ENCODE measurements at regions not wholly inside any gene's neighbourhood (a gene's known extent, or its start where the extent isn't known, plus 50 kb on each side); places are given as distances from the start of the nearest gene placed in this dataset.
"Not testable (repeated sequence)": the region's sequence is repeated elsewhere in the genome, so short reads cannot be mapped to it uniquely, and the experiment has no call there.

DNA sequence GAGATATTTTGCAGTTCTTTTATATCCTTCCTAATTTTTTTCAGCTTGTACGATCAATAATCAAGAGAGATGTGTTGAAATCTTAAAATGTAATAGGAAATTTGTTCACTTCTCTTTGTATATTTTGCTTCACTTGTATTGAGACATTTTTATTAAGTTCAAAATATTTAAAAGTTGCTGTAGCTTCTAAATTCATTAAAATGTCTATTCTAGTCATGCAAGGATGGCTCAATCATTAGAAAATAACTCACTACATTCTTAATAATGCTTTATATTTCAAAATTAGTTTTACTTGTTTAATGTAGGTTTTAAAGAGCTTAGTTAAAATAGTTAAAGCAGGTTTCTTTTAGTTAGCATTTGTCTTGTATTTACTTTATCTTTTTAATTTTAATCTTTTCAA lies 308.4 kb downstream of the CYRIA start:
- DNase-seq = no peak

DNA sequence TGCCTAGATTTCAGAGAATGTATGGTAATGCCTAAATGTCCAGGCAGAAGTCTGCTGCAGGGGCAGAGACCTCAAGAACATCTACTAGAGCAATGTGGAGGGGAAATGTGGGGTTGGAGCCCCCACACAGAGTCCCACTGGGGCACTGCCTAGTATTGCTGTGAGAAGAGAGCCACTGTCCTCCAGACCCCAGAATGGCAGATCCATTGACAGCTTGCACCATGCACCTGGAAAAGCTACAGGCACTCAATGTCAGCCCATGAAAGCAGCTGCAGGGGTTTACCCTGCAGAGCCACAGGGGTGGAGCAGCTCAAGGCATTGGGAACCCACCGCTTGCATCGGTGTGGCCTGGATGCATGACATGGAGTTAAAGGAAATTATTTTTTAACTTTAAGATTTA lies 314.1 kb downstream of the CYRIA start:
- DNase-seq = no peak

DNA sequence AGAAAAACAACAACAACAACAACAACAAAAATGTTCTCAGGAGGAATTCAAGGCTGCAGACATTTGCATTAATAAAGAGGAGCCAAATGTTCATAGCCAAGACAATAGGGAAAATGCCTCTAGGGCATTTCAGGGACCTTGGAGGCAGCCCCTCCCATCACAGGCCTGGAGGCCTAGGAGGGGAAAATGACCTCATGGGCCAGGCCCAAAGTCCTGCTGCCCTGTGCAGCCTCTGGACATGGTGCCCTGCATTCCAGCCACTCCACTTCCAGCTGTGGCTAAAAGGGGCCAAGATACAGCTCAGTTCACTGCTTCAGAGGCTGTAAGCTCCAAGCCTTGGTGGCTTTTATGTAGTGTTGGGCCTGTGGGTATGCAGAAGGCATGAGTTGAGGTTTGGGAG lies 314.5 kb downstream of the CYRIA start:
- DNase-seq = no peak

DNA sequence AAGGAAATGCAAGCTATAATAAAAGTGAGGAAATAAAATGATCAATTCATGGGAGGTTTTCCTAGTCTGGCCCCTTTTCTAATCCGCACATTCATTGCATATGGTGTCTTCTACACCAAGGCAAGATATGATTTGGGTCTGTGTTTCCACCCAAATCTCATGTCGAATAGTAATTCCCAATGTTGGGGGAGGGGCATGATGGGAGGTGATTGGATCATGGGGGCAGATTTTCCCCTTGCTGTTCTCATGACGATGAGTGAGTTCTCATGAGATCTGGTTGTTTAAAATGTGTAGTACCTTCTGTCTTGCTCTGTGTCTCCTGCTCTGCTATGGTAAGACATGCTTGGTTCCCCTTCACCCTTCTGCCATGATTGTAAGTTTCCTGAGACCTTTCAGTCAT lies 315.4 kb downstream of the CYRIA start:
- DNase-seq = no peak

DNA sequence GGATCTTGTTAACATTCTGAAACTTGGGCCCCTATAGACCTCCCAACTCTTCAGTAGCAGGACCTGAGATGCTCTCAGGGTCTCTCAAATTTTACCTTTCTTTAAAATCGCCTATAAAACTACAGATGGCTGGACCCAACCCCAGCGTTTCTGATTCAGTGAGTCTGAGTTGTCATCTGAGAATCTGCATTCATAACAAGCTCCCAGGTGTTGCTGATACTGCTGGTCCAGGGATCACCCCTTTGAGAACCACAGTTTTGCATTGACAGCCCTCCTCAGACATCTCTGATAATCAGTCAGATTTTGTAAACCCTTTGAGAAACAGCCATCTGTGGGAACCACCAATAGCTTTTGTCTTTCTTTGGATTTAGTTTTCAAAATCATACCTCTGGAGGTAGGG lies 315.8 kb downstream of the CYRIA start:
- DNase-seq = no peak

DNA sequence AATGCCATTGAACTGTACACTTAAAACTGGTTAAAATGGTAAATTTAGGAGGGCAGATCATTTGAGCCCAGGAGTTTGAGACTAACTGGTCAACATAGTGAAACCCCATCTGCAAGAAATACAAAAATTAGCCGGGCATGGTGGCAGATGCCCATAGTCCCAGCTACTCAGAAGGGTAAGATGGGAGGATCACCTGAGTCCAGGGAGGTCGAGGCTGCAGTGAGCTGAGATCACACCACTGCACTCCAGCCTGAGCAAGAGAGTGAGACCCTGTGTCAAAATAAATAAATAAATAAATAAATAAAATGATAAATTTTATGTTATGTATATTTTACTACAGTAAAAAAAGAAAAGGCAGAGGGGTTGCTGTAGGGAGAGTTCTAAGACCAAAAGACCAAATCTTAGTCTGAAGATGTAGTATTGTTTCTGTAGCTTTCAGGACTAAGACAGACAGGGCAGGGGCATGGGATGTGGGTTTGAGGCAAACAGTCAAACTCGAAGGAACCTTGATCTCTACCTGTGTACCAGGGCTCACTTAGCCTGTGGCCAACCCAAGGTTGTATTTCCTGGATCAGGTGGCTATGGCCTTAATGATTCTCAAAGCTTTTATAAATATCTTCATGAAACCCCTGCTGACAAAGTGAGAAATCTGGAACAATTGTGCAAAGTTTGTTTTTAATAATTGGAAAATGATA lies 316.7 kb downstream of the CYRIA start:
- DNase-seq = no peak

DNA sequence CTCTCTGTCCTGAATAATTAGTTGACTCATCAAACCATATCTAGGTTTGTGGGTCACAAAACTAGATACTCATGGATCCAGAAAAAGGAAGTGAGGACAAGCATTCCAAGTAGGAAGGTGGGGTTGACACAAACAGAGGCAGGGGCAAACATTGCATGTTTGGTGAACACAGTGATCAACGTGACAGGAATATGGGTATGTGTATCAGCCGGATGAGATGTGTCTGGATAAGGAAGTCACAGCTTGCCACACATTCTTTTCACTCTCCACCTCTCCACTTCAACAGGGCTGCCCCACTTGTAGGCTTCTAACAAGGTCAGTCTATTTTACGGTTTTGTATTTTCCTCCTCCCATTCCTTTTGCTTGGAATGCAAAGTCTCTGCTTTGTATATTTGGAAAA lies 319.0 kb downstream of the CYRIA start:
- no peak for DNase-seq

DNA sequence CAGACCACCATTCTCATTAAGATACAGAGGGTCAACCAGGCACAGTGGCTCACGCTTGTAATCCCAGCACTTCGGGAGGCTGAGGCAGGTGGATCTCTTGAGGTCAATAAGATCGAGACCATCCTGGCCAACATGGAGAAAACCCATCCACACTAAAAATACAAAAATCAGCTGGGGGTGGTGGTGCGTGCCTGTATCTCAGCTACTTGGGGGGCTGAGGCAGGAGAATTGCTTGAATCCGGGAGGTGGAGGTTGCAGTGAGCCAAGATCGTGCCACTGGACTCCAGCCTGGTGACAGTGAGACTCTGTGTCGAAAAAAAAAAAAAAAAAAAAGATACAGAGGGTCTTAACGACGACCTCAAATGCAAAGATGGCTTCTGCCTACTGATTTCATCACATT lies 320.4 kb downstream of the CYRIA start:
- DNase-seq = not testable (repeated sequence)

DNA sequence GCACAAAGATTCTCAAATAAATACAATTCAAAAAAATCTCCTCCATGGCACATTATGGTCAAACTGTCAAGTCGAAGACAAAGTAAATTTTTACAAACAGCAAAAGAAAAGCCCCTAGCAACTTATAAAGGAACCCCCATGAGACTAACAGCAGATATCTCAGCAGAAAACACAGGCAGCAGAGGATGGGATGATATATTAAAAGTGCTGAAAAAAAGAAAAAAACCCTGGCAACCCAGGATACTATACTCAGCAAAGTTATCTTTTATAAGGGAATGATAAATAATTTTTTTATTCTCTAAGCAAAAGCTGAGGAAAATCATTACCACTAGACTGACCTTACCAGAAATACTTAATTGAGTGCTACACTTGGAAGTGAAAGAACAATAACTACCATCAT lies 326.4 kb downstream of the CYRIA start:
- no peak for DNase-seq

DNA sequence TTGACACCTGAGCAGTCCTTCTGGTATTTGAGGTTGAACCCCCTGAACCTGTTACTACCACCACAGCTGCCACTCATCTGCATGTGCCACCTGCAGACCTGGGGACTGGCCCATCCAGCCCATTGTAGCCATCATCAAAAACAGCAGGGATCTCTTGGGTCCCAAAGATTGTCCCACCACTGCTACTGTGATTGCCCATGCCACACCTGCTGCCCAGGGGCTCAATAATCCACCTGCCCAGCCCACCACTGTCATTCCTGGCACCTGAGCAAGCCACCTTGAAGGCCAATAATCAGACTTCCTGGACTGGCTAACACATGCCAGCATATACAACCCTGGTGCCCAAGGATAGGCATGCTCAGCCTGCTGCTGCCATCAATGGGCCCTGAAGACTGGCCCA lies 327.6 kb downstream of the CYRIA start:
- DNase-seq = no peak

DNA sequence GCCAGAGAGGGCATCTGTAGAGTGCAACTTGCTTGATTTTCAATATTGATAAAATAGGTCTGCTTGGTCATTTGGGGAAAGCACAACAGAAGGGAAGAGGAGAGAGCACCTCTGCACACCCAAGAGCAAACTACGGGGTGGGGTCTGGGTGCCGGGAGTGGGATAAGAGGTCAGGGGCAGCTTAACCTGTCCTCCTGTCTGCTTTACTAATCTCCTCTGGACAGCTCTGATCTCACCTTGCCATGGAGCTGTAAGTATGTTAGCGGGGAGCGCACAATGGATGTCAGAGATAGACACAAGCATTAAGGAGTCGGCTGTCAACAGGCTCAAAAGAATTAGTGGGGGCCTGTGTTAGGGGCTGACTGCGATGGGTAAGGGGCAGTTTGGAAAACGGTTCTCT lies 328.7 kb downstream of the CYRIA start:
- no peak for DNase-seq

DNA sequence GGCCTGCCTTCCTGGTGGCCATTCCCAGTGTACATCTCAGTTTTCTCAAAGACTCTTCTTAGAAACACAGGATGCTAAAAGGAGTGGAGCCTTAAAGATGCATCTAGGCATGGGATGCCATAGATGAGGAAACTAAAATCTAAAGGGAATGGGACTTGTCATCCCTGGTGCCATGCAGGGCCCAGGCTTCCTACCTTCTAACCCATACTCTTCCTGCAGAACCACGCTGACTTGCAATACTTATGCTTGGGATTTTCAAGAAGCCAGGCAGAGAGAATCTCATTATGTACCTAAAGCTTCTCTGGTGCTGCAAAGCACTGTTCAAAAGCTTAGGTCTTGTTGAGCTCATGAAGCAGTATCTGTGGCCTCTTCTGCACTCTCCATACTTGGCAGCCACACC lies 329.1 kb downstream of the CYRIA start:
- DNase-seq = no peak

DNA sequence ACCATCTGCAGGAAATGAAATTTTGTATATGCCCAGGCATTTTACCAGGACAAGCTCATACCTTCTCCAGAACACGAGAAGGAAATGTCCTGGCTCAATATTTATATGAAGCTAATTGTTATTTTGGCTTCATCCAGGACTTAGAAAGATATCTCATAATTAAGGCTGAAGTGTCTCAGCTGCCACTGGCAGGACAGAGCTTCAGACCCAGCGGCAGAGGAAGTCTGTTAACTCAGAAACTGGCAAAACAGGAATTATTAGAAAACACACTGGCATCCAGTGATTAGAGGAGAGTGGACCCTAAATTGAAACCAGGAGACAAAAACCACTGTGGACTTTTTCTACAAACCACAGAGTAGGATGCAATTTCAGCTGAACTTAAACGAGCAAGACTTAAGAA lies 329.7 kb downstream of the CYRIA start:
- DNase-seq = no peak

DNA sequence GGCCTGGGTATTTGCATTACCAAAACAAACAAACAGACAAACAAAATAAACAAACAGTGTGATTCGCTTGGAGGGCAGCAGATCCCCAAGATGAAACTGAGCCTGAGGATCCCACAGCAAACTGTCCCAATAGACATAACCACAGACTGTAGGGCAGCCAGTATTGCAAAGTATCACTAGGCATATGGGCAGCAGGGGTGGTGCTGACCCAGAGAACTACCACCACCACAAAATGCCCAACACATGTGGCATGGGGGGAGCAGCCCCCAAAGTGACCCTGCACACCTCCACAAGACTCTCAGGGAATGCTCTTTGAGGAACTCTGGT lies 330.1 kb downstream of the CYRIA start:
- no peak for DNase-seq

DNA sequence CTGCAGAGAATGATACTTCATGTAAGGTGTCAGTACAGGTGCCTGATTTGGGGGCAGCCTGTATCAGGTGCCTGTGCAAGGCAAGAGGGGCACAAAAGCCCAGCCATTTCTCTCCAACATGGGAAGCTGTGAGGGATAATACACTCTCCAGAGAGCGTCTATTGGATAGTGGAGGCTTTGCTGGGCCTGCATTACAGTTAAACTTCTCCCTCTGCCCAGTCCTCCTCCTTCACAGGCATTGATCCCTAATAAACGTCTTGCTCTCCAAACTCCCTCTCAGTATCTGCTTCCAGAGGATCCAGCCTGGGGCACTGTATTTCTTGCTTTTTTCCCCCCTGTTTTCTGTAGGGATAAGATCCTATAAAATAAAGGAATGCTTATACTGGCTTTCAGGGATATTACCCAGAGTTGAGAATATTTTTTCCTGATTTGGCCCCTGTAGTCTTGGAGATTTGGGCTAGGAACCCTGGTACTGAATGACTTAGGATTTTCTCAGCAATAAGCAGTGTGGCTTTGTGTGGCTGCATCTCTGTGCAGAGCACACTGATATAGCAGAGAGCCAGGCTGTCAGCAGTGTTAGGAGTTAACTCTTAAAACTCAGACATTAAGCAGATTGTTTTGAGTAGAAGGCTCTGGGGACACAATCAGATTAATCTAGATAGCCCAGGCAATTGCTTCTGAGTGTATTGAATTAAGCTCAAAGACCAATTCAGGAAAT lies 330.6 kb downstream of the CYRIA start:
- DNase-seq = no peak

DNA sequence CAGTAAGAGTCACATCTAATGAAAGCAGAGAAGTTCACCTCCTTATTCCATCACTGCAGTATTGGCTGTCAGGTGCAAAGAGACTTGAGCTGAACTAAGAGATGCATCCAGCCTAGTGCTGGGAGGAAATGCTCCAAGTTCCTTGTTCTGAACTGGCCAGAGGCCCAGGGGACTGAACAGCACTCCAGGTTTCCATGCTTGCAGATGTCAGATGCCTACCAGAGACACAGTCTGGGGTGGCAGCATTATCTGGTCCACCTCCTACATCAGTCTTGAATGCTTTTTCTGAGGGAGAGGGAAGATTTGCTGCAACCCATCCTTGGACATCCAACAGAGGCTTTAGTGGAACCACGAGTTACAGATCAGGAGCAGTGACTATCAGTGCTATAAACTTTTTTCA lies 331.3 kb downstream of the CYRIA start:
- DNase-seq = no peak

DNA sequence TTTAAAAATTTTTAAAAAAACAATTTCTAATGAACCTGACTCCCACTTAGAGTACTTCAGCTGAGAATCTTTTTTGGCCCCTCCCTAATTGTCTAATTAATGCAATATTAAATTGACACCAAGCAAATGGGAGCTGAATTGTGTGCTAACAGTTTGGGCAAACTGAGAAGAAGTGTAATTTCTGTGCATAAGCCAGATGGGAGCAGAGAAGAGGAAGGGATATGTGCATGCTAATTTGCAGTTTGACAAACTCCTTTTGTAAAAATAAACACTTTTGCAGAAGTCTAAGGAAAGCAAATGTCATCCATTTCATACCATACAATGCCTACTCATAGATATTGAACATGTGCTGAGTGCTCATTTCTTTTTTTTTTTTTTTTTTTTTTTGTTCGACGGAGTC lies 332.0 kb downstream of the CYRIA start:
- no peak for DNase-seq

DNA sequence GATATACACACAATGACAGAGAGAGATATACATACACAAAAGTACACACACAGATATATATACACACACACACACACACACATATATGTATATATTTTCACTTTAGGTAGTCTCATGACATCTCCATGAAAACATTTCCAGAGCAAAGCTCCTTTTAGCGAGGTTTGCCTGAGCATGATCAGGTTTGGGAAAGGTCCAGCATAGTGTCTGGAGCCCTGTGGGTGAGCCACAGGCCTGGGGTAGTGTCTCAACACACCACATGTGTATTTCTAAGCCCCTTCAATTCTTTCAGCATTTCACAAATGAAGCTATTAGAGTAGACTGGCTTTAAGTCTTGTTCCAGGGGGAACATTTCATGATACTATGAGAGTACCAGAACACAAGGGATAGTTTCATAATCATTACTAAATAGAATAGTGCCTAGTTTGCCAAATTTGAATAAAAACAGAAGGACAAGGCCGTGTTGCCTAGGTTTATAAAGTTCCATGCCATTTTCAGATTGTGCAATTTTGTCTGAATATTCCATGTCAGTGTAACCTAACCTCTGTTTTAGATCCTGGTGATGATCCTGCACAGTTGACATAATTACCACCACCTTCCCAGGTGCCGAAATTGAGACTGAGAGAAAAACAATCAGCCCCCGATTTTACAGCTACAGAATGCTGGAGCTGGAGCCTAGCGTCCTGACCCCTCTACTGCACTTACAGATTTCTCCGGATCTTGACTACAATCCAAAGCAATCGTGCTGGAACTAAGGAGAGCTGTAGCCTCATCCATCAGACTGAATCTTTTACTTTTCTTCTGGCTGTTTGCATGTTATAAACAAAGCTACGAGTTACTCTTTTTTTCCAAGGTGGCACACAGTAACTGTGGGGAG lies 332.7 kb downstream of the CYRIA start:
- no peak for DNase-seq

DNA sequence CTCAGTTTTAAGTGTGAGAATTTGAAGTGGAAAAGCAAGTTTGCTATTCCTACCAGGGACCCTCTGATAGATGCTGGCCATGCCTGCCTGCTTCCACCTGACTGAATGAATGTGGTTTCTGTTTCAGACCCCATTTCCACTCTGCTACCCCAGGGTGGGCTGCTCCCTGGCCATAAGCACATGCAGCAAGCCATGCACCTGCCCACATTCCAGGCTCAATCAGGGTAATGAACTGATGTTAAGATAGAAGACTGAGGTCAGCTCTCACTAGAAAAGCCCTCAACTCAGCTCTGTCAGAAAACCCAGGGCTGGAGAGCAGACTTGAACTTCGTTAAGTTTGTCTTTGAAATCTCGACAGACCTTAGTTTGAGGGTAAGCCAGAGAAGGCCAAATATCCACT lies 333.9 kb downstream of the CYRIA start:
- DNase-seq = no peak

DNA sequence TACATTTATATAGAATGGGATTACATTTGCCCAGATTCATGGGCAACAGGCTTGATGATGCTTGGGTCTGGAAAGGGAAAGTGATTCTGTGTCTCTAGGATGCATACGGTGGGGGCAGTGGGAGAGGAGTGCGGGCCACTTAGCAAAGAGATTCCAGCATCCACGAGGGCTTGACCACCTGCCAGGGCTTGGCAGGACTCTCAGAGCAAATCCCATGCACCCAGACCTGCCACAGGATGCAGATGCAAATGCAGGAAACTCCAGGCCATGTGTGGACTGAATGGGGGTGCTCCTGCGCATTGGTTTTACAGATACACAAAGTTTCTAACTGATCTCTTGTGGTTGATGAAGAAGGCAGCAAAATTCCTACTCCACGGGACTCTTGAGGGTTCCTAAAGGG lies 334.7 kb downstream of the CYRIA start:
- no peak for DNase-seq

DNA sequence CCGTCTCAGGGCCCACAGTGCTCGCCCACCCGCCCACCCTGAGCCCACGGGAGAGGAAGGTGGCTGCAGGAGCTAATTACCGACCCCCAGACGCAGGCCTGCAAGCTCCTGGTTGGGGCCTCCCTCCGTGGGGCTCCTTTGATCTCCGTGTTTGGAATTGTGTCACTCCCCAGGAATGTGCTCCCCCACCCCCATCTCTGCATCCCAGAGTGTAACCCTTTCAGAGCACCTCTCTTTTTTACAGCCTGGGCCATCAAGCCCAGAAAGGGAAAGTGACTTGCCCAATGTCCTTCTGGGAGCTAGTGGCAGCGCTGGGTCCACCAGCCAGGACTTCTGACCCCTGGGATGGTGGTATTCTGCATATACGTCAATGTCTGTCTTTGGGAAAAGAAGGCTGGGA lies 335.1 kb downstream of the CYRIA start:
- no peak for DNase-seq

DNA sequence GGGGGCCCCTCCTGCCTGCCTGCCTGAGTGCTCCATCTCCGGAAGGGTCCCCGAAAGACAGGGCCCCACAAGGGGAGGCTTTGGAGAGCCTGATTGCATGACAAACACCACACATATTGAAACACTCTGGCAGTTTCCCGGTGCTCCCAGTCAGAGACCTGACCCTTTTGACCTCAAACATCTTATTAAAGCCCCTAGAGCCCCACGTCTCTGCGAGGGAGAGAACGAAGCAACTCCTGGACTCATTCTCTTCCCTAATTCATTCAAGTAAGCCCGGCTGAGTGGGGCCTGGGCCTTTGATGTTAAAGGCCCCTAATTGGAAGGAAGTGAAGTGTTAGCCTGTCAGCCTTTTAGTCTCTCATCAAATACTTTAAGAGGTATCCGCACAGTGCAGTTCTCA lies 335.6 kb downstream of the CYRIA start:
- no peak for DNase-seq

DNA sequence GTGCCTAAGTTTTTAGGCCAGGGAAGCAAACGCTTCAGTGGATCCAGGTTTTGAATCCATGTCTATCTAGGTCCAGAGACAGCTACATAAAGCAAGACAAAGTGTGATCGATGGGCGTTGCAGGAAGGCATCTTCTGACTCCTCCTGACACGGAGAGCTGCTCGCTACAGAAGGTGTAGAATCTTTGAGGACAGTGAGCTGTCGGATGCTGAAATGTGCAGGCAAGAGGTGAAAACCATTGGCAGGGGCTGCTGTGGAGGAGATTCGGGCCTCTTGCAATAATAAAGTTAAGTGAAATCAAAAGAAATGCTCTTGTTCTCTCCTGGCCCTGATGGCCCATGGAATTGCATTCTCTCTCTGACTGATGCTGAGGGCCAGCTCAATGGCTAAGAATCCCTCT lies 336.2 kb downstream of the CYRIA start:
- no peak for DNase-seq

DNA sequence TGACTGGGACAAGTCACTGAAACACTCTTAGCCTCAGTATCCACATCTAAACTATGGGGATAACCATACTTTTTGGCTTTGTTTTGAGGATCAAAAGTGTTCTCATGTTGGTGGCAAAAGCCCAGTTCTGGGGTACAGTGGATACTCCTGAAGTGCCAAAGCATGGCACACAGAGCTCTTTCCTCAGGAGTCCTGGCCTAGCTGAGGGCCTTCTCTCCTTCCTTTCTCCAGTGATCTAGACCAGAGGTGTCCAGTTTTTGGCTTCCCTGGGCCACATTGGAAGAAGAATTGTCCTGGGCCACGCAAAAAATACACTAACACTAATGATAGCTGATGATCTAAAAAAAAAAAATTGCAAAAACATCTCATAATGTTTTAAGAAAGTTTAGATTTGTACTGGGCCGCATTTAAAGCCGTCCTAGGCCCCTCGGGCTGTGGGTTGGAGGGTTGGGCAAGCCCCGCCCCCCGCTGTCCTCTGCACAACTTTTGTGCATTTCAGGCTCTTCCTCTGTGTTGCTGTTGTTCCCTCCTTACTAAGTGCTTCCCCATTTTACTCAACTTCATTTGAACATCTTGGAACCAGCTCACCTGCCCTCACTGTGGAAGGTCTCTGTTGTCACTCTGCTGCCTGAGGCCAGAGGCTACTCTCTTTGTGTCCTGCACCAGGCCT lies 337.0 kb downstream of the CYRIA start:
- no peak for DNase-seq
